HAP-1 (cell line): ENCODE measurements at regions not wholly inside any gene's neighbourhood (a gene's known extent, or its start where the extent isn't known, plus 50 kb on each side); places are given as distances from the start of the nearest gene placed in this dataset.

Experiments
- DNase-seq, 2 experiments: peaks; one replicate each; pipeline ENCODE4 v3.0.0-alpha.2; 2016 to 2020; ENCODE audit warnings: low spot score in 2 of 2
- H3K27me3 ChIP-seq: fragments of 250-450 bp; sonication (Bioruptor Pico); 2 replicates; pipeline ENCODE4 v1.5.1; 2020; ENCODE audit warnings: low read depth, mild to moderate bottlenecking, moderate library complexity
- H3K36me3 ChIP-seq: fragments of 250-450 bp; sonication (Bioruptor Pico); replicated peaks from 2 replicates; pipeline ENCODE4 v1.5.1; 2020; ENCODE audit warnings: mild to moderate bottlenecking
- H3K4me1 ChIP-seq: fragments of 250-450 bp; sonication (Bioruptor Pico); 2 replicates; pipeline ENCODE4 v1.5.1; 2020; ENCODE audit warnings: mild to moderate bottlenecking
- H3K4me3 ChIP-seq: fragments of 250-450 bp; sonication (Bioruptor Pico); 2 replicates; pipeline ENCODE4 v1.5.1; 2020; ENCODE audit warnings: mild to moderate bottlenecking, moderate library complexity
- H3K9me3 ChIP-seq: fragments of 250-450 bp; sonication (Bioruptor Pico); 2 replicates; pipeline ENCODE4 v1.5.1; 2020; ENCODE audit warnings: mild to moderate bottlenecking, moderate library complexity
- in situ Hi-C: fragments of 300-500 bp; cut with MboI; formaldehyde crosslinking; loops from 3 replicates; pipeline ENCODE4 v1.14.3; 2020; ENCODE audit warnings: low sequenced_read_pairs, inconsistent platforms, mixed read lengths

DNA sequence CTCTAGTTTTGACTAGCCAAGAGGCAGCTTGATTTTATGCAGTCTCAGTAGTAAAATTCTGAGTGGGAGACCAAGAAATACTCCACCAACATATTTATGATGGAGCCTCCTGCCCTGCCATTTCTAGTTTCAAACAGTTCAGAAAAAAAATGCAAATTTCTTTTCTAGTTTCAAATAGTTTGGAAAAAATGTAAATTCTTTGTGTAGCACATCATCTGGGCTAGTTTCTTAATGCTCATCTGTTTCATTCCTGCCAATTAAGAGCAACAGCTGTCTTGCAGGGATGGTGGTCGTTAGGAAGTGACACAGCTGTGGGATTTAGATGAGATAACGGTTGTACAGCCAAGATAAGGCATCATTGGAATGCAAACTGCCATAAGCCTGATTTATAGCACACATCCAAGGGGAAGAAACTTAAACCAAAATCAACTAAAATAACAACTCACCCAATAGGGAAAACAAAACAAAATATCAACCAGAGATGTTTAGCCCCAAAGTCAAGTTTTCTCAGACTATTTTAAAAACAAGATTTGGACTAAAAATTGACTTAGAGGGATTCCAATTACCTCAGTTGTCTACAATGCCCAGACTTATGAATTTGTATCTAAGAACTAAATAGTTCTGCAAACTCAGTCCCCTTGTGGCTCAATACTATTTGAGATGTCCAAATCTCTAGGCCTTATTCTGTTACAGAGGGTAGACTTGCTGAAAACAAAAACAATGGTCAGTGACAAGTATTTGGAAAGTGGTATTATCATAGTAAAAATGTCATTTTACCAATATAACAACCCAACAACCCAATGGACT, 291.3 kb upstream of the ATP2B1 start:
- H3K4me3 ChIP-seq: no peak overlapping the region
- H3K36me3 ChIP-seq: no peaks in the 10 kb centered on the region
- H3K9me3 ChIP-seq: no peaks in the 10 kb centered on the region
- in situ Hi-C loops: no loop called here
- H3K27me3 ChIP-seq: no peaks in the 10 kb centered on the region
- peaks cover 7% of the 10 kb centered on the region; the same call in 1 of the 2 replicates for H3K4me1 ChIP-seq
- DNase-seq: no peak

DNA sequence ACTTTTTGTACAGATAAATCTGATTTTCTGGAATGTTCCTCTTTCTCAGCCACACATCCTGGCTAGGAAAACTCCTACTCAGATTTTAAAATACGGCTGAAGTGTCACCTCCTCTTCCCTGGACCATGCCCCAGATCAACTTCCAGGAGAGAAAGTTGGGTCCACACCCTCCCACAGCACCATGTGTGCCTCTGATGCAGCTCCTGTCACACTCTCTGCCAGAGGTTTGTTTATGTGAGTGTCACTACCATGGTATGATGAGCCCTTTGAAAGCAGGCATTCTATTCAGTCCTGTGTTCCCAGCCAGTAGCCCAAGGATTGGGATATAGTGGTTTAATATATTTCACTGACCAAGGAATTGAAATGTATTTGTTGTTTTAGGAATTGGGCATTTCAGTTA, 287.2 kb upstream of the ATP2B1 start:
- H3K4me3 ChIP-seq: no peak overlapping the region
- no peaks in the 10 kb centered on the region for H3K27me3 ChIP-seq
- in situ Hi-C loops: no loop called here
- no peak for DNase-seq
- H3K9me3 ChIP-seq: no peaks in the 10 kb centered on the region
- H3K36me3 ChIP-seq: no peaks in the 10 kb centered on the region
- no peaks in the 10 kb centered on the region for H3K4me1 ChIP-seq

DNA sequence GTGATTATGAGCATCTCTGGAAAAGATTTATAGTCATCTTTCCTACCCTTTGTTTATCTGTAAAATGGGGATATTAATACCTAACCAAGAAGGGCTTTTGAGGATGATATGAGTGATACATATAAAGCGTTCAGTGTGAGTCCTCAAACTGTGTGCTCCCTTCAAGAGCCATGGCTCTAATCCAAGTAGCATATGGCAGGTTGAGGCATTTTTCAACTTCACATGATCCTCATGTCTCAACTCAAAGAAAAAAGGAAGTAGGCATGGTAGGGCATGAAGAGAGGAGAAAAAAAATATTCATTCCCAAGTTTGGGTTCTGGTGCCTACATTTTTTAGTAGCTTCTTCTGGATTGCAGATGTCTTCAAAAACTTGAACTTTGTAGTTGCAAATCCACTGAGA, 286.3 kb upstream of the ATP2B1 start:
- no peaks in the 10 kb centered on the region for H3K36me3 ChIP-seq
- H3K27me3 ChIP-seq: no peaks in the 10 kb centered on the region
- no peaks in the 10 kb centered on the region for H3K4me1 ChIP-seq
- in situ Hi-C loops: no loop called here
- H3K4me3 ChIP-seq: no peak overlapping the region
- no peaks in the 10 kb centered on the region for H3K9me3 ChIP-seq
- no peak for DNase-seq

DNA sequence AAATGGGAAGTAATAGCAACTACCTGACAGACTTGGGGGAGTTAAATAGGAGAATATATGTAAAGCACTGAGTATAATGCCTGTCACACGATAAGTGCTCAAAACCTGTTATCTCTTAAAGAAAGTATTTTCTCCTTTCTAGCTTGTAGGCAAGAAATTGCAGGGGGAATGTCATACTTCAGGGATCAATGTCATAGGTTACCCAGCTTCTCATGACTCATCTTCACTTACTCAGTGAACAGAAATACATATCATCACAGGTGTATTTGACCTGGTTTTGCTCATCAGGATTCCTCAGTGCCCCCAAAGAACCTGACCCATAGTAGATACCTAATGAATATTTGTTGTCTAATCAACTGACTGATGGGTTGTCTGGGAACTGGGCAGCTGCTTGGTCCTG, 285.0 kb upstream of the ATP2B1 start:
- in situ Hi-C loops: no loop called here
- Histone ChIP-seq H3K36me3 (no peaks in the 10 kb centered on the region), H3K9me3 (no peaks in the 10 kb centered on the region), H3K4me1 (no peaks in the 10 kb centered on the region), H3K4me3 (no peak overlapping the region), H3K27me3 (no peaks in the 10 kb centered on the region)
- no peak for DNase-seq

DNA sequence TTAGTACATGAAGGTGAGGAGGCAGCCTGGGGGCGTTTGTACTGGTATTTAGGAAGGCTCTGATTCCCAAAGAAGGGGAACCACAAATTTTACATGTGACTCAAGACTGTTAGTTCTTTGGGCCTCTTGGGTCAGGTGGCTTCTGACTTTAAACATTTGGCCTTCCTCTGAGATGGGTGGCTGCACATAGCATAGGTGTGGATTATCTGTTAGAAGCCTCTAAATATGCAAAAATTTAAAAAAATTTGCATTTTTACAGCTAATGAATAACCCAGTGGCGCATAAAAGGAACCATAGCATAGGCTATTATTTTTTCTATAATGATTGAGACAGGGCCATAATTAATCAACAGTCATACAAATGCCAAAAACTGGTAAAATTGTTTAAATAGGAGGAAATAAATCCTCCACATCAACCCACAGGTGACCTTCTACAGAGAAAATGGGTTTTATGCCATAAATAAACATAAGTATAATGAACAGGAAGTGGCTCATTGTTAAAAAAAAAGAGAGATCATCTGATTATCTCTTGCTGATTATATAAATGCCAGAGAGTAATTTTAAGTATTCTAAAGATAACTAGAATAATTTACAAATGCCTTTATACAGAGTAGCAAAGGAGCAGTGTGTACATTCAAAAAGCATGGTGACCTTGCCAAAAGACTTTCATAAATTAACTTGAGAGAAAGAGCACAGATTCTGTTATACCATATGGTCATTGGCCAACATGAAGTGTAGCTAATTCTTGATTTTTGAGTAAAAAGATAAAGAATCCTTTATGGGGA, 284.2 kb upstream of the ATP2B1 start:
- Histone ChIP-seq H3K4me3 (no peak overlapping the region), H3K36me3 (no peaks in the 10 kb centered on the region), H3K9me3 (no peaks in the 10 kb centered on the region), H3K4me1 (no peaks in the 10 kb centered on the region), H3K27me3 (no peaks in the 10 kb centered on the region)
- in situ Hi-C loops: no loop called here
- DNase-seq: no peak

DNA sequence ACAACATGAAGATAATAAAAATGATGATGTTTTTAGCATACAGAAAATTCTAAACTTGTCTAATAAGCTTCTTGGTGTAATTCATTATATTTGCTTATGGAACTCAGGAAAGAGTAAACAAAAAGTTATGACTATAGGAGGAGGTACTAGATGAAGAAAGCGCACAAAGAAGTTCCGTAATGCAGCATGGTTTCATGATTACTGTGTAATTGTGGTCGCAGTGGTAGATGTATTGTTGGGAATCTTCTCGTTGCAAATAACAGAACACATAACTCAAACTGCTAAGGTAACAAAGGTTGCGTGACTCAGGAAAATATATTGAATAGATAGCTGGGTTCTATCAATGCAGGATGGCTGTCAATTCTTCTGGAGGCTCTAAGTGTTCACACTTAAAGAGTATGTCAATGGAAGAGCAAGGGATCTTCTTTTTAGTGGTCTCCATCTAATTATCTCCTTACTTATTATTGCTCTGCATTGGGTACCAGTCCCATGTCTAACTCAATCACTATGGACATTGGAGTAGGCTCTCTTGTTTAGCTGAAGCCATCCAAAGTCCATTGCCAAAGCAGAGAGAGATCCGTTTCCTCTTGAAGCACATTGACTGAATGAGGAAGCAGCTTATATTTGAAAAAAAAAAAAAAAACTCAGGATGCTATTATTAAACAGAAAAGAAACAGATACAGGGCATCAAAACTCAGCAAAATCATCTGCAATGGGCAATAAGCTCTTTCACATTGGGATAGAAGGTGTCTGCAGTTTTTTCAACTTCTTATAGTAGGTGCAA, 283.4 kb upstream of the ATP2B1 start:
- Histone ChIP-seq H3K9me3 (no peaks in the 10 kb centered on the region), H3K4me3 (no peak overlapping the region), H3K36me3 (no peaks in the 10 kb centered on the region), H3K4me1 (no peaks in the 10 kb centered on the region), H3K27me3 (no peaks in the 10 kb centered on the region)
- in situ Hi-C loops: no loop called here
- DNase-seq: no peak

DNA sequence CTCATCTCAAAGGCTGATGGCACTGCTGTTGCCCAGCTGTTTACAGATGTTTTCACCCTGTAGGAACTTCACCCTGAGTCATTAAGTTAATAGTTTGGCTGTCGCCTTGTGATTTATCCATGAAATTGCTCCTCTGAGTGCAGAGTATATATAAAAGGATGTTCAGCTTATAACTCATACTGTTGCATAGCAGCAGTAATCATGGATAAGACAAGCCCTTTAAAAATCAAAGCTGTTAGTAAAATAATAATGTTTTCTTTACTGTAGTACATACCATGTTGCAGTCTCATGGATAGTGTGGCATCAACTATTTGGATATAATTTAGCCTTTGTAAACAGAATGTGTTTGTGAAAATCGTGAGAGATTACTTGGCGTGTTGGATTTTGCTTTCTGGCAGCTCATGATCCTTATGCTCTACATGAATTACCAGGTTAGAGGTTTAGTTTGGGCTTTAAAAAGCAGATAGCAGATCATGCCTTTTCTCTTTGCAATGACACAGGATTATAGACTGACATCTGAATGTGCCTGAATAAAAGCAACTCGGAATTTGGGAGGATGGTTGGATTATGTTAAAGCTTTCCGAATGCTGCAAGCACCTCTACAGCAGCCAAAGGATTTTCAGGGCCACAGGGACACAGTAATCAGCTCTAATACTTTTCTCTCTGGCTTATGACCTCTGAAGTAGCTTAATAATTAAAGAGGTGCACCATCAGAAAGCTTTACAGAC, 279.7 kb upstream of the ATP2B1 start:
- Histone ChIP-seq H3K4me3 (no peak overlapping the region), H3K36me3 (no peaks in the 10 kb centered on the region), H3K27me3 (no peaks in the 10 kb centered on the region), H3K4me1 (no peaks in the 10 kb centered on the region), H3K9me3 (no peaks in the 10 kb centered on the region)
- DNase-seq: no peak
- in situ Hi-C loops: no loop called here

DNA sequence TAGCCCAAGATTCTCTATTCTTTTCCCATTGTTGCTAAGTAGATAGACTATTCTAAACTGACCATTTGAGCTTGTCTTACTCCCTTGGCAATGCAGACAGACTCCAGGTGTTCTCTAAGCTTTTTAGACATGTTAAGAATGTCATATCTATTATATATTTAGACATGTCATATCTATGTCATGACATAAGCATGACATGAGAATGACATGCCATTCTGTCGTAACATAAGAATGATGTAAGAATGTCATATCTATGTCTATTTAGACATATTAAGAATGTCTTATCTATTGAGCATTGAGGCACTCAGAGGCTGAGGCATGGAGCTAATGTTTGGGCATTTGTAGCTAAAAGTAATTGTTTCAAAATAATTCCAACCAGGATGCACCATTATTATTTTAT, 277.3 kb upstream of the ATP2B1 start:
- no peak for DNase-seq
- Histone ChIP-seq H3K9me3 (no peaks in the 10 kb centered on the region), H3K27me3 (no peaks in the 10 kb centered on the region), H3K4me3 (no peak overlapping the region), H3K4me1 (no peaks in the 10 kb centered on the region), H3K36me3 (no peaks in the 10 kb centered on the region)
- in situ Hi-C loops: no loop called here

DNA sequence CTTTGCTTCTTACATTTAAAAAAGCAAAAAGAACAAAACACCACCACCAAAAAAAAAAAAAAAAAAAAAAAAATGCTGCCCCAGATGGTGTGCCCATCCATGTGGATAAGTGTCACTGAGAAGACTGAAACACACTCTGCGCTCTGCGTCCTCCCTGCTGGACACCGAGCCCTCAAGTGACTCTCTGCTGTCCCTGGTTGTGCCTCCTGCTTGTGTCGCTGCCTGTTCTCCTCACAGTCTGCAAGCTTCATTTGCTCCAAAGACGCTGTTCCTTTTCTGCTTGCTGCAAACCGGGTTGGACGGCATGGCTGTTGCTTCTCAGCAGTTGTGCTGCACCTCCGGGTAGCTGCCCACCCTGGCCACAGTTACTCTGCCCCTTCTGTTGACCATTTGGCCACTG, 276.2 kb upstream of the ATP2B1 start:
- Histone ChIP-seq H3K4me1 (no peaks in the 10 kb centered on the region), H3K36me3 (no peaks in the 10 kb centered on the region), H3K4me3 (no peak overlapping the region), H3K9me3 (no peaks in the 10 kb centered on the region), H3K27me3 (no peaks in the 10 kb centered on the region)
- no peak for DNase-seq
- in situ Hi-C loops: no loop called here

DNA sequence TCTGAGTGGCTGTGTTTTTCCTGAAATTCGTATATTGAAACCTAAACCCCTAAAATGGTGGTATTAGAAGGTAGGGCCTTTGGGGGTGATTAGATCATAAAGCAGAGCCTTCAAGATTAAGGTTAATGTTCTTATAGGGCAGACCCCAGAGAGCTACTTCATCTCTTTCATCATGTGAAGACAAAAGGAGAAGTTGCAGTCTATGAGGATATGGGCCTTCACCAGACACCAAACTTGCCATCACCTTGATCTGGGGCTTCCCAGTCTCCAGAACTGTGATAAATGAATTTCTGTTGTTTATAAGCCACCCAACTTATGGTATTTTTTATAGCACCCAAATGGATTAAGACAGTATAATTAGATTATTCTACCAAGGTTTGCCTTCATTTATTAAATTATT, 275.0 kb upstream of the ATP2B1 start:
- no peaks in the 10 kb centered on the region for H3K9me3 ChIP-seq
- no peaks in the 10 kb centered on the region for H3K27me3 ChIP-seq
- no peak for DNase-seq
- H3K36me3 ChIP-seq: no peaks in the 10 kb centered on the region
- in situ Hi-C loops: no loop called here
- no peak overlapping the region for H3K4me3 ChIP-seq
- H3K4me1 ChIP-seq: no peaks in the 10 kb centered on the region

DNA sequence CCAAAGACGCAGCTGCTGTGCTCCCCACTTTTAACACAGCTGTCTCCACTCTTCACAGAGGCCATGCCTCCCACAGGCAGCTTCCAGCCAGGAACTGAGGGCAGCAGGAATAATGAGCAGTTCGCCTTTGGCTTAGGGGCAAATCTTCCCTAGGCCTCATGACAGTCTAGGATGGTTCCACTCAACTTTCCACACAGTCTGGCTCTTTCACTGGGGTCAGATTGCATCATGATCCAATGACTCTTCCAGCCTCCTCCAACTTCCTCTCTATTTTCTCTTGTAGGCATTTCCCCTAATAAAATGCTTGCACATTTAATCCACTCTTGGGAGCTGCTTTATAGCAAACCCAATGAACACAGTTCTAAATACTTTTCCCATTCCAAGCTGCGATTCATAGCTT, 271.6 kb upstream of the ATP2B1 start:
- in situ Hi-C loops: no loop called here
- H3K4me3 ChIP-seq: no peak overlapping the region
- no peaks in the 10 kb centered on the region for H3K36me3 ChIP-seq
- H3K27me3 ChIP-seq: no peaks in the 10 kb centered on the region
- H3K9me3 ChIP-seq: no peaks in the 10 kb centered on the region
- no peak for DNase-seq
- peaks cover 9% of the 10 kb centered on the region for H3K4me1 ChIP-seq

DNA sequence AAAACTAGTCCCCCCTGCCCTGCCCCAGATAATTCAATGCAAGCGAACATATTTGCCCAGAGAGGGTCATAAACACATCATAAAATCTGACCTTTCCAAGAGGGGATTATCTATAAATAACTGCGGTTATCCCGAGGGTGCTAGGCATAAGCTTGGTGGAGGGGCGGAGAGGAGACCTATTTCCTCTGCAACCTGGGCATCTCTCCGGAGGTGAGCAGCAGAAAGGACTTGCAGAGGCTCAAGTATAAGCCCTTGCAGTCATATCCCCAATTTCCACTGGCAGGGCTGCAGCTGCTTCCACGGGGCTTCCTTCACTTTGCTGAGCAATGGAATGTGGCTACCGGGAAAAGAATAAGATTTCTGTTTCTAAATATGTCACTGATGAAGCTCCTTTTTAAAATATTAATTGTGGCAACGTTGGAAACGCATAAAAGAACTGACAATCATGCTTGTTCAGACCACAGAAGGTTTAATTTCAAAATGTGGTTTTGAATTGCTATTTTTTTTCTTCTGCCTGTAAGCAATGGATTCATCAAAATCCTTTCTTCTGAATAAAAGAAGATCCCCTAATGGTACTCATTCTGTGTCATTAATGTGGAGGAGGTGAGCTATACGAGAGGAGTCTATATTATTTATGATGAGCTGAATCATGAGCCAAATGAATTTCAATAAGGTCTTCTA, 268.9 kb upstream of the ATP2B1 start:
- Histone ChIP-seq H3K9me3 (no peaks in the 10 kb centered on the region), H3K4me1 (peaks cover 9% of the 10 kb centered on the region), H3K36me3 (no peaks in the 10 kb centered on the region), H3K27me3 (no peaks in the 10 kb centered on the region), H3K4me3 (no peak overlapping the region)
- DNase-seq: peak; percentile 37 to 40
- in situ Hi-C loops: no loop called here

DNA sequence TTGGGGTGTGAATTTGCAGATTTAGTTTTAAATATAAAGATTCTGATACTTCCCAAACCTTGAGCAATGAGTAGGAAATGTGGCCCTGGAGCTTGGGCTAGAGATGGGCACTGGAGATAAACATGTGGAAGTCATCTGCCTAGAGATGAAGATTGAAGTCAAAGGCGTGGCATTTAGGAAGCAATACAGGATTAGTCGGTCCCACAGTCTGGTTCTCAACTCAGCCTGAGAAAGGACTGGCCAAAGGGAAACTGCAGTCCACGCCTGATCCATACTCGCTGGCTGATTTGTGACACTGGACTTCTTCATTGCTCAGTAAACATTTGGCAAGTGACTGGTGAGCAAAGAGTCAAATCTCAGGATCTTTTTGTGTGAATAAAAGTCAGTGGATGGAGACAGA, 268.2 kb upstream of the ATP2B1 start:
- DNase-seq: no peak
- no peaks in the 10 kb centered on the region for H3K27me3 ChIP-seq
- H3K36me3 ChIP-seq: no peaks in the 10 kb centered on the region
- peaks cover 12% of the 10 kb centered on the region for H3K4me1 ChIP-seq
- in situ Hi-C loops: no loop called here
- H3K9me3 ChIP-seq: no peaks in the 10 kb centered on the region
- no peak overlapping the region for H3K4me3 ChIP-seq
